Central memory CD8-positive, alpha-beta T cell (primary cell): ENCODE measurements at regions not wholly inside any gene's neighbourhood (a gene's known extent, or its start where the extent isn't known, plus 50 kb on each side); places are given as distances from the start of the nearest gene placed in this dataset.

Experiments used
- ATAC-seq: fragments of 150-1000 bp; cut with Tn5 transposase; replicated peaks from 2 replicates; pipeline ENCODE4 v1.10.0; 2022; ENCODE audit warnings: mild to moderate bottlenecking, moderate FRiP score, moderate number of reproducible peaks; ENCODE audit not compliant: poor library complexity, severe bottlenecking; ENCODE audit errors: extremely low read depth
- DNase-seq, 2 donors: peaks; one replicate each; pipeline ENCODE4 v3.0.0; 2021; ENCODE audit warnings: low spot score in 2 of 2
- H3K27ac Mint-ChIP-seq: one replicate; pipeline ENCODE4 v1.8.0; 2022; ENCODE audit warnings: low read depth, mild to moderate bottlenecking, moderate library complexity, mixed read lengths
- H3K27me3 Mint-ChIP-seq: one replicate; pipeline ENCODE4 v1.8.0; 2022; ENCODE audit warnings: mixed read lengths
- H3K36me3 Mint-ChIP-seq: one replicate; pipeline ENCODE4 v1.8.0; 2022; ENCODE audit warnings: mild to moderate bottlenecking, moderate library complexity, mixed read lengths; ENCODE audit not compliant: insufficient read depth
- H3K4me1 Mint-ChIP-seq: one replicate; pipeline ENCODE4 v1.8.0; 2022; ENCODE audit warnings: mixed read lengths
- H3K4me3 Mint-ChIP-seq: one replicate; pipeline ENCODE4 v1.8.0; 2022; ENCODE audit warnings: mild to moderate bottlenecking, moderate library complexity, mixed read lengths
- H3K9me3 Mint-ChIP-seq: one replicate; pipeline ENCODE4 v1.8.0; 2022; ENCODE audit warnings: mixed read lengths

DNA sequence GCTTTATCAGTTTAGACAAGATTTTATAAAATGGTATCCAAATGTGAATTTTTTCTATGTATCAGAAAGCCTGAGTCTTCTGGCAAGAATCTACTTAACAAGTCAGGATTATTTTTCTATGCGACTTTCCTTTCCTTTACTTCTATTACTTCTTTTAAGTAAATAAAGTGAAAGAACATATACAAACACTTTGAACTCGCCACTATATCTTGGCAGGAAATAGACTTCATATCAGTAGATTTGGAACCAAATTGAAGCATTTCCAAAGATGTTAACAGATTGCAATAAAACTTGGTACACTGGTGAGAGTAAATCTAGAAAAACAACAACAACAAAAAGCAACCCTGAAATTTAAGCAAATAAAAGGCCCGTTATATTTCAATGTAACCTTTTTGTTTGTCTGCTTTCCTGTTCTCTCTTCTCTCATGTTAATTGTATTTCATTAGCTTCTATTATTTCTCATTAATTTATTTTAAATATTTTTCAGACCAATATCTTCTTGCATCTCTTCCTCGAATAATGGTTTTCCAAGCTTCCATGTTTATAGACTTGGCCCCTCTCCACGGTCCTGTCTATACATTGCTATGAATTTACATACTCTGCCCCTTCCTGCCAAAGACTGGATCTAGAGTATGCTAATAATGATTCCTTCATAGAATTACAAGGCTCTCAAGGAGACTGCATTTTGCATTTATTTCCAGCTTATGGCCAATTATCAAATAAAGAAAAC is 843.6 kb downstream of the ADGRL2 start:
- no peak for ATAC-seq
- H3K4me3 Mint-ChIP-seq, result no peak overlapping the region
- H3K4me1 Mint-ChIP-seq, result no peaks in the 10 kb centered on the region

DNA sequence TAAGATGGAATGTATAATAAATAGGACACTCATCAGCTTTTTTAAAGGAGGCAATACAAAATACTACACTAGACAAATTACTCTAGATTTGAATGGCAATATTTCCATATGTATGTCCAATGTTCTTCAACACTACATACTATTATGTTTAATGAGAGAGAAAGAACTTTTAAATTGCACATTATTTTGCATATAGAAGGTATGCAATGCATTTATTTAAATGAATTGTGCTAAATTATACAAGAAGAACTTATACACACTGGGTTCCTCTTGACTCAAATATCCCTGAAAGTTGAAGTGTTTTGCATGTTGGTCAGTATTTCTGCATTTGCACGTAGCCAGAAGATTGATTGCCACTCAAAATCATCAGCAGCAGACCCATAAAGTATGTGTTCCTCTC is 839.6 kb downstream of the ADGRL2 start:
- Mint-ChIP-seq H3K27ac (no peak overlapping the region), H3K27me3 (no peaks in the 10 kb centered on the region), H3K4me1 (no peaks in the 10 kb centered on the region), H3K4me3 (no peak overlapping the region), H3K36me3 (no peaks in the 10 kb centered on the region), H3K9me3 (peaks cover 12% of the 10 kb centered on the region)
- ATAC-seq (no peak), DNase-seq (no peak)

More for the DNA sequence above, 843.6 kb downstream of the ADGRL2 start:
- Mint-ChIP-seq H3K27ac (no peak overlapping the region), H3K27me3 (no peaks in the 10 kb centered on the region), H3K9me3 (peaks cover 13% of the 10 kb centered on the region), H3K36me3 (no peaks in the 10 kb centered on the region)
- no peak for DNase-seq

DNA sequence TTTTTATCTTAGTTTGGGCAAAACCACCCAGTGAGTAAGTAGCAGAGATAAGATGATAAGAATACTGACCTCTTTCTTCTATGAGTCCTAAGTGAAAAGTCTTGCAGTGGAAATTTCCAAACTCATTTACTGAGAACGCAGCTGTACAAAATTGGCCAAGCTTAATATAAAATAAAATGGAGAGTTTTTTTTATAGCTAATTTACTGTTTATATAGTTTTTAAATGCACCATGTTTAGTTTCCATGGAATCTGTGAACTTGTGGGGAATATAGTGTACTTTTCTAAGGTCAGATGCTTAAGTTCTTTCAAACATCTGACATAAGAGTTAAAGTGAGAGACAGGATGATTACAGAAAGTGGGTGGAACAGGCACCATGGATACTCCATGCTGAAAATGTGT is 833.5 kb downstream of the ADGRL2 start:
- Mint-ChIP-seq H3K36me3 (peaks cover 2% of the 10 kb centered on the region), H3K9me3 (peaks cover 8% of the 10 kb centered on the region), H3K27me3 (no peaks in the 10 kb centered on the region), H3K4me1 (no peaks in the 10 kb centered on the region), H3K27ac (no peak overlapping the region), H3K4me3 (no peak overlapping the region)
- ATAC-seq (no peak), DNase-seq (no peak)

DNA sequence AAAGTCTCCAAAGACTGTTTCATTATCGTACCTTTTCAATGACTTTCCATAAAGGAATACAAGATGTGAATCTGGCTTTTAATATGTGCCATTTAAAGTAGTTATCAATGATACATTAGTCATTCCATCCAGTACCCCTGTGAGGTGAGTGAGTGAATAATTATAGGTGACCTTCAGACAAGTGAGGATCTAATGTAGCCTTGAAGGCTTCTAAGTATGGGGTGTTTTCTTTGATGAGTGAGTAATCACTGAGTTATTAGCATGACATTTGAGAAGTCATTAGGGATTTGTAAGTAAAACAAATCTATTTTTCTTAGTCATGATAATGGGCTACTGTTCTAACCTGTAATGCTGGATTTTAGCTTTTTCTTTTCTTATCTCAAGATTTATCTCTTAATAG is 831.4 kb downstream of the ADGRL2 start:
- no peak overlapping the region for H3K27ac Mint-ChIP-seq
- ATAC-seq, result no peak
- no peak for DNase-seq
- no peak overlapping the region for H3K4me3 Mint-ChIP-seq
- H3K4me1 Mint-ChIP-seq, result no peaks in the 10 kb centered on the region
- H3K9me3 Mint-ChIP-seq, result peaks cover 8% of the 10 kb centered on the region
- H3K27me3 Mint-ChIP-seq, result no peaks in the 10 kb centered on the region
- H3K36me3 Mint-ChIP-seq, result peaks cover 2% of the 10 kb centered on the region

DNA sequence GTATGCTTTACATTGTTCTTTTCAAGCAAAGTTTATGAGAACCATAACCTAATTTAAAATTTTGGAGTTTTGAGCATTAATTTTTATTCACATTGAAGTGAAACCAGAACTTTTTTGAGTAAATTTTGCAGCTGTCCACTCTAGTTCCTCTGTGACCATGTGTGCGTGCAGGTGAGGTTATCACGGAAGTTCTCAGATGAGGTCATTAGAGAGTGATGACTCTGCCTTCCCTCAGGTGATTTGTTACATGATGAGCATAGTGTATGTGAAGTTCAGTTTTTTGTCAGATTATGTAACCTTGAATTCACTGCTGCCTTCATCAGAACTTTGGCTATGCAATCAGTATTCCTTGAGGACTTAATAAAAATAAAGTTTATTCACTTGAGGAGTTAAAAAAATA is 828.2 kb downstream of the ADGRL2 start:
- H3K4me1 Mint-ChIP-seq, result no peaks in the 10 kb centered on the region
- ATAC-seq (no peak), DNase-seq (no peak)
- no peak overlapping the region for H3K27ac Mint-ChIP-seq
- H3K4me3 Mint-ChIP-seq, result no peak overlapping the region
- H3K9me3 Mint-ChIP-seq, result peaks cover 15% of the 10 kb centered on the region
- H3K36me3 Mint-ChIP-seq, result peaks cover 4% of the 10 kb centered on the region
- H3K27me3 Mint-ChIP-seq, result no peaks in the 10 kb centered on the region

- no peaks in the 10 kb centered on the region for H3K4me1 Mint-ChIP-seq
- ATAC-seq, result no peak
- H3K4me3 Mint-ChIP-seq, result no peak overlapping the region
- H3K27me3 Mint-ChIP-seq, result no peaks in the 10 kb centered on the region
- no peak for DNase-seq
- H3K36me3 Mint-ChIP-seq, result peaks cover 2% of the 10 kb centered on the region
- H3K9me3 Mint-ChIP-seq, result peaks cover 11% of the 10 kb centered on the region
- no peak overlapping the region for H3K27ac Mint-ChIP-seq
Measured at GRCh38 chr1:82625537-82625936, 824.8 kb downstream of the ADGRL2 start.

- Mint-ChIP-seq H3K27ac (no peak overlapping the region), H3K27me3 (no peaks in the 10 kb centered on the region), H3K4me1 (no peaks in the 10 kb centered on the region)
Measured at GRCh38 chr1:82621076-82621475, 820.3 kb downstream of the ADGRL2 start.

DNA sequence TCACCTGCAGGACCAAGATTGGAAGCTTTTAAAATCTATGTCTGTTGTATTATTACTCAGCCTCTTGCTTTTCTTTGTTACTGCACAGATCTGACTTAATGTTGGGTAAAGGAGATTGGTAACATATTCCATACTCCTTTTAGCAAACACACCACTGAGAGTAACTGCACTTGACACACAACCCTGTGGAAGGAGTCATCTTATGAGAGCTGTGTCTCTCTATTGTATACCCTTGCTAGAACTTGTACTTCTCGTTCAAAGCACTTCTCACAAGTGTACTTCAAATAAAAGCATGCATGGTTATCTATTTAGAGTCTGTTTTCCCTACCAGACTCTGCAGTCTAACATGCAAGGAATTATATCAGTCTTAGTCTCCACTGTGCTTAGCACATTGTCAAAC is 813.4 kb downstream of the ADGRL2 start:
- Mint-ChIP-seq H3K27ac (no peak overlapping the region), H3K36me3 (no peaks in the 10 kb centered on the region), H3K4me3 (no peak overlapping the region), H3K4me1 (no peaks in the 10 kb centered on the region), H3K27me3 (no peaks in the 10 kb centered on the region), H3K9me3 (peaks cover 5% of the 10 kb centered on the region)
- DNase-seq (no peak), ATAC-seq (no peak)

More at GRCh38 chr1:82621076-82621475, 820.3 kb downstream of the ADGRL2 start:
- Mint-ChIP-seq H3K9me3 (no peaks in the 10 kb centered on the region), H3K36me3 (peaks cover 2% of the 10 kb centered on the region), H3K4me3 (no peak overlapping the region)
- no peak for ATAC-seq
- DNase-seq, result no peak

DNA sequence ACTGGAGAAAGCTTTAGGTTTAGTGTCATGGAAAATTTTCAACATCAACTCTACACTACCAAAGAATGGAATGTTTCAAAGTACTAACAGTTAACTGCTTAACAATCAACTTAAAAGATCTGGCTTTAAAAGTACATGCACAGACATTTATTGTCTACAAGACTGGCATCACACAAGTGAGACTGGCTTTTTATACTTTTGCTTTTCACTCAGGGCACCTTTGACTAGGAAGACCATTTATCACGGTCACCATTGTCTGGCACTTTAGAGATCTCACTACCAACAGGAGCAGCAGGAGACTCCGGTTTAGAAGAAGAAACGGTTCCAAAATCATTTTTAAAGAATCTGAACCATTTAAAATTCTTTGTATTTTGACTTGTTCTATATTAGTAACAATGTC is 812.3 kb downstream of the ADGRL2 start:
- Mint-ChIP-seq H3K27me3 (no peaks in the 10 kb centered on the region), H3K36me3 (no peaks in the 10 kb centered on the region), H3K9me3 (peaks cover 5% of the 10 kb centered on the region), H3K4me1 (no peaks in the 10 kb centered on the region), H3K4me3 (no peak overlapping the region), H3K27ac (no peak overlapping the region)
- no peak for ATAC-seq
- DNase-seq, result no peak

DNA sequence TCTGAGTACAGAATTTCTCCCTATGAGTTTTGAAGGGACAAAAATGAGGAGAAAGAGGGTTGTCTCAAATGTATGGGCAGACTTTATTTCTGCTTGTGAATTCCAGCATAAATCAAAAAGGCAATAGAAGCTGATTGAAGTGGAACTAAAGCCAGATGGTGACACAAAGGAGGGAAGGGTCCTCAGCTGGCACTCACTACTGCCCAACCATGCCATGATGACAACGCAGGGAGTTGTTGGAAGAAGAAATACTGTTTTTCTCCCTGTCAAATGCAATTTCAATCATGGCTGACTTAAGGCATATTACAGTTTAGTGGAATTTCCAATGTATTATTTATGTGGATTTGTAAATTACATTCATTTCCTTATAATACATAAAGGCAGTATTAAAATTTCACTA is 805.8 kb downstream of the ADGRL2 start:
- no peak overlapping the region for H3K27ac Mint-ChIP-seq
- no peaks in the 10 kb centered on the region for H3K27me3 Mint-ChIP-seq
- ATAC-seq (no peak), DNase-seq (no peak)
- H3K4me3 Mint-ChIP-seq, result no peak overlapping the region
- H3K9me3 Mint-ChIP-seq, result peaks cover 15% of the 10 kb centered on the region
- H3K36me3 Mint-ChIP-seq, result no peaks in the 10 kb centered on the region
- no peaks in the 10 kb centered on the region for H3K4me1 Mint-ChIP-seq

GRCh38 chr1:82604524-82604923 is 803.8 kb downstream of the ADGRL2 start:
- Mint-ChIP-seq H3K36me3 (no peaks in the 10 kb centered on the region), H3K4me1 (no peaks in the 10 kb centered on the region)

GRCh38 chr1:82600314-82600713 is 799.6 kb downstream of the ADGRL2 start:
- ATAC-seq, result no peak
- H3K36me3 Mint-ChIP-seq, result peaks cover 2% of the 10 kb centered on the region
- no peak overlapping the region for H3K4me3 Mint-ChIP-seq
- no peaks in the 10 kb centered on the region for H3K4me1 Mint-ChIP-seq
- H3K9me3 Mint-ChIP-seq, result peaks cover 18% of the 10 kb centered on the region
- H3K27ac Mint-ChIP-seq, result no peak overlapping the region
- no peak for DNase-seq
- no peaks in the 10 kb centered on the region for H3K27me3 Mint-ChIP-seq

More at GRCh38 chr1:82604524-82604923, 803.8 kb downstream of the ADGRL2 start:
- no peak for DNase-seq
- H3K27me3 Mint-ChIP-seq, result no peaks in the 10 kb centered on the region
- no peak overlapping the region for H3K4me3 Mint-ChIP-seq
- H3K27ac Mint-ChIP-seq, result no peak overlapping the region
- no peak for ATAC-seq
- peaks cover 17% of the 10 kb centered on the region for H3K9me3 Mint-ChIP-seq

DNA sequence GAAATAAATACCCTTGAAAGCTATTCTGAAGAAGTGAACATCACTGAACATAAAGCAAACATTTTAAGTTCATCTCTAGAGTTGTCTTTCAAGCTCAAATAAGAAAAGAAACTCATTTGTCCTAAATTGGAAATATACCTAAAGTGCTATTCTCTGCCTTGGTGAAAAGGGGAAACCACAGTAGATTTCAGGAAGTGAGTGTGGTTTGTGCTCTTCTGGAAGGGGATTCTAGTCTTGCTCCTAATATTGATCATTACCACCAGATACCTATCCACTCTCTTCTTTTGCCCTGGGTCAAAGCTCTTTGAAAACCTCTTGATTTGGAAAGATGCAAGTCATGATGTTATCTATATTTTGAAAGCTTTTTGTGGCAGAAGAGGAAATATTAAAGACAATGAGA is 798.1 kb downstream of the ADGRL2 start:
- Mint-ChIP-seq H3K36me3 (peaks cover 2% of the 10 kb centered on the region), H3K4me3 (no peak overlapping the region), H3K4me1 (no peaks in the 10 kb centered on the region), H3K27ac (no peak overlapping the region), H3K27me3 (no peaks in the 10 kb centered on the region), H3K9me3 (peaks cover 18% of the 10 kb centered on the region)
- ATAC-seq, result no peak
- DNase-seq, result no peak
